H9 (cell line): ENCODE measurements at regions not wholly inside any gene's neighbourhood (a gene's known extent, or its start where the extent isn't known, plus 50 kb on each side); places are given as distances from the start of the nearest gene placed in this dataset.

Source experiments
- DNase-seq: peaks from one replicate; pipeline ENCODE4 v3.0.0-alpha.2; 2017
- H2AFZ ChIP-seq: one replicate; pipeline ENCODE4 v1.6.1; 2013; ENCODE audit warnings: mild to moderate bottlenecking, low read length, control low read depth, moderate library complexity
- H2AK5ac ChIP-seq: 2 replicates; pipeline ENCODE4 v1.6.1; 2013; ENCODE audit warnings: low read length, control low read depth, mixed read lengths; ENCODE audit not compliant: insufficient read length
- H2BK120ac ChIP-seq: one replicate; pipeline ENCODE4 v1.6.1; 2013; ENCODE audit warnings: low read depth, mild to moderate bottlenecking, low read length, control low read depth, inconsistent platforms; ENCODE audit not compliant: poor library complexity, severe bottlenecking
- H2BK12ac ChIP-seq: 2 replicates; pipeline ENCODE4 v1.6.1; 2013; ENCODE audit warnings: low read length, control low read depth, mixed read lengths, low read depth; ENCODE audit not compliant: insufficient read length
- H2BK15ac ChIP-seq: 2 replicates; pipeline ENCODE4 v1.6.1; 2013; ENCODE audit warnings: low read depth, low read length, control low read depth
- H2BK20ac ChIP-seq: one replicate; pipeline ENCODE4 v1.6.1; 2013; ENCODE audit warnings: low read depth, mild to moderate bottlenecking, low read length, control low read depth, inconsistent platforms; ENCODE audit not compliant: poor library complexity, severe bottlenecking
- H2BK5ac ChIP-seq: 2 replicates; pipeline ENCODE4 v1.6.1; 2013; ENCODE audit warnings: low read length, control low read depth, mixed read lengths; ENCODE audit not compliant: insufficient read length
- H3K14ac ChIP-seq: 2 replicates; pipeline ENCODE4 v1.6.1; 2013; ENCODE audit warnings: low read length, control low read depth; ENCODE audit not compliant: insufficient read depth
- H3K18ac ChIP-seq: 2 replicates; pipeline ENCODE4 v1.6.1; 2013; ENCODE audit warnings: low read depth, mild to moderate bottlenecking, mixed read lengths, low read length, control low read depth; ENCODE audit not compliant: insufficient read length
- H3K23ac ChIP-seq: 2 replicates; pipeline ENCODE4 v1.6.1; 2013; ENCODE audit warnings: low read length, control low read depth, mixed read lengths, low read depth; ENCODE audit not compliant: insufficient read length
- H3K23me2 ChIP-seq: 2 replicates; pipeline ENCODE4 v1.6.1; 2013; ENCODE audit warnings: low read depth, mild to moderate bottlenecking, mixed read lengths, low read length, control low read depth; ENCODE audit not compliant: insufficient read length, poor library complexity, severe bottlenecking
- H3K27ac ChIP-seq: 2 replicates; pipeline ENCODE4 v1.5.1; 2013; ENCODE audit warnings: low read length, control low read depth, mixed read lengths, low read depth; ENCODE audit not compliant: insufficient read length
- H3K27me3 ChIP-seq: 2 replicates; pipeline ENCODE4 v1.6.1; 2013; ENCODE audit warnings: low read length, control low read depth, inconsistent platforms; ENCODE audit not compliant: insufficient read depth
- H3K4ac ChIP-seq: 2 replicates; pipeline ENCODE4 v1.6.1; 2013; ENCODE audit warnings: low read depth, mild to moderate bottlenecking, control low read depth, inconsistent platforms, low read length, moderate library complexity
- H3K4me1 ChIP-seq: 2 replicates; pipeline ENCODE4 v1.6.1; 2013; ENCODE audit warnings: low read length, control low read depth, inconsistent platforms; ENCODE audit not compliant: insufficient read depth
- H3K4me2 ChIP-seq: 2 replicates; pipeline ENCODE4 v1.6.1; 2013; ENCODE audit warnings: low read length, control low read depth, mixed read lengths; ENCODE audit not compliant: insufficient read length, insufficient read depth
- H3K56ac ChIP-seq: 2 replicates; pipeline ENCODE4 v1.6.1; 2013; ENCODE audit warnings: low read depth, mild to moderate bottlenecking, mixed read lengths, low read length, control low read depth; ENCODE audit not compliant: insufficient read length
- H3K79me1 ChIP-seq: 2 replicates; pipeline ENCODE4 v1.6.1; 2013; ENCODE audit warnings: low read depth, mild to moderate bottlenecking, moderate library complexity, low read length, control low read depth, inconsistent platforms; ENCODE audit not compliant: insufficient read depth, poor library complexity, severe bottlenecking
- H3K79me2 ChIP-seq: 2 replicates; pipeline ENCODE4 v1.6.1; 2013; ENCODE audit warnings: low read length, control low read depth, inconsistent platforms; ENCODE audit not compliant: insufficient read depth
- H3K9ac ChIP-seq: 2 replicates; pipeline ENCODE4 v1.6.1; 2013; ENCODE audit warnings: low read length, control low read depth, mixed read lengths; ENCODE audit not compliant: insufficient read length; ENCODE audit errors: extremely low read depth
- H3K9me3 ChIP-seq: one replicate; pipeline ENCODE4 v1.6.1; 2013; ENCODE audit warnings: low read depth, low read length, inconsistent platforms; ENCODE audit not compliant: control insufficient read depth
- H3T11ph ChIP-seq: one replicate; pipeline ENCODE4 v1.6.1; 2013; ENCODE audit warnings: mild to moderate bottlenecking, low read length, control low read depth, inconsistent platforms
- H4K20me1 ChIP-seq: one replicate; pipeline ENCODE4 v1.6.1; 2013; ENCODE audit not compliant: control insufficient read depth, insufficient read length, insufficient read depth
- H4K5ac ChIP-seq: 2 replicates; pipeline ENCODE4 v1.6.1; 2013; ENCODE audit warnings: low read depth, mild to moderate bottlenecking, mixed read lengths, low read length, control low read depth; ENCODE audit not compliant: insufficient read length
- H4K8ac ChIP-seq: replicated peaks from 2 replicates; pipeline ENCODE4 v1.6.1; 2013; ENCODE audit warnings: low read length, control low read depth, mixed read lengths, low read depth; ENCODE audit not compliant: insufficient read length
- H4K91ac ChIP-seq: 2 replicates; pipeline ENCODE4 v1.6.1; 2013; ENCODE audit warnings: low read depth, mild to moderate bottlenecking, moderate library complexity, mixed read lengths, low read length, control low read depth; ENCODE audit not compliant: insufficient read length
- H3K27ac Mint-ChIP-seq, 3 experiments: 2 replicates in 2 of 3; 3 replicates in 1 of 3; pipeline ENCODE4 v1.8.0; 2020 to 2021; ENCODE audit warnings: mixed read lengths in 3 of 3, mild to moderate bottlenecking in 1 of 3, moderate library complexity in 1 of 3
- H3K27me3 Mint-ChIP-seq: 2 replicates; pipeline ENCODE4 v1.8.0; 2021; ENCODE audit warnings: low read depth, mild to moderate bottlenecking, moderate library complexity, mixed read lengths
- H3K36me3 Mint-ChIP-seq, 3 experiments: 2 replicates in 2 of 3; 3 replicates in 1 of 3; pipeline ENCODE4 v1.8.0; 2020 to 2021; ENCODE audit warnings: low read depth in 3 of 3, mixed read lengths in 3 of 3; ENCODE audit not compliant: insufficient read depth in 1 of 3
- H3K4me1 Mint-ChIP-seq, 2 experiments: 2 replicates each; pipeline ENCODE4 v1.8.0; 2020; ENCODE audit warnings: mixed read lengths in 2 of 2
- H3K4me3 Mint-ChIP-seq, 2 experiments: 2 replicates in 1 of 2; 3 replicates in 1 of 2; pipeline ENCODE4 v1.8.0; 2020 to 2021; ENCODE audit warnings: mild to moderate bottlenecking in 2 of 2, mixed read lengths in 2 of 2, moderate library complexity in 1 of 2
- H3K9me3 Mint-ChIP-seq, 2 experiments: 2 replicates in 1 of 2; 3 replicates in 1 of 2; pipeline ENCODE4 v1.8.0; 2020; ENCODE audit warnings: mild to moderate bottlenecking in 2 of 2, mixed read lengths in 2 of 2, moderate library complexity in 1 of 2
- WGBS: extraction: QIAGEN DNeasy Blood & Tissue Kit; methylation state at CpG from one replicate; pipeline ENCODE4 v1.1.7; 2013; ENCODE audit warnings: missing lambda C conversion rate, low lambda C conversion rate, mixed read lengths; ENCODE audit not compliant: insufficient read length; ENCODE audit errors: extremely low coverage; 5-methylcytosine and 5-hydroxymethylcytosine counted together
- TF ChIP-seq, protein P1 (sequence below): fragments of 200-600 bp; sonication (generic); conservative IDR thresholded peaks from 3 replicates; pipeline ENCODE4 v1.8.0; 2021; ENCODE audit warnings: antibody characterized with exemption, mild to moderate bottlenecking

GRCh38 chr5:57703721-57704120 lies 221.1 kb upstream of the ACTBL2 start:
- Histone ChIP-seq H2AK5ac (no peak overlapping the region), H2BK15ac (no peak overlapping the region), H3K4me1 (no peaks in the 10 kb centered on the region; the same call in 1 of the 2 replicates), H4K20me1 (no peaks in the 10 kb centered on the region), H3T11ph (no peak overlapping the region), H3K27ac (no peak overlapping the region), H4K91ac (no peak overlapping the region), H3K23me2 (no peaks in the 10 kb centered on the region), H2BK5ac (no peak overlapping the region), H3K9me3 (no peaks in the 10 kb centered on the region), H4K8ac (no peak overlapping the region), H3K14ac (no peak overlapping the region), H3K79me1 (no peaks in the 10 kb centered on the region), H3K27me3 (no peaks in the 10 kb centered on the region), H3K9ac (no peak overlapping the region), H2AFZ (no peak overlapping the region), H4K5ac (no peak overlapping the region), H2BK12ac (no peak overlapping the region), H3K18ac (no peak overlapping the region), H3K23ac (no peak overlapping the region), H2BK120ac (no peak overlapping the region), H3K4ac (no peak overlapping the region), H3K4me2 (no peak overlapping the region), H3K56ac (no peak overlapping the region), H3K79me2 (no peaks in the 10 kb centered on the region), H2BK20ac (no peak overlapping the region)
- Mint-ChIP-seq H3K4me1 (peaks cover 8 to 10% of the 10 kb centered on the region in 2 experiments), H3K27me3 (no peaks in the 10 kb centered on the region), H3K4me3 (no peak overlapping the region), H3K36me3 (no peaks in the 10 kb centered on the region), H3K27ac (no peak overlapping the region), H3K9me3 (0 out of 5 replicates have a peak, but pooled peaks cover 0 to 3% of the 10 kb centered on the region in 2 experiments)
- no peak for DNase-seq
- no CpG with 5 or more reads among the region's 1 CpG for WGBS
- TF ChIP-seq, protein P1, sequence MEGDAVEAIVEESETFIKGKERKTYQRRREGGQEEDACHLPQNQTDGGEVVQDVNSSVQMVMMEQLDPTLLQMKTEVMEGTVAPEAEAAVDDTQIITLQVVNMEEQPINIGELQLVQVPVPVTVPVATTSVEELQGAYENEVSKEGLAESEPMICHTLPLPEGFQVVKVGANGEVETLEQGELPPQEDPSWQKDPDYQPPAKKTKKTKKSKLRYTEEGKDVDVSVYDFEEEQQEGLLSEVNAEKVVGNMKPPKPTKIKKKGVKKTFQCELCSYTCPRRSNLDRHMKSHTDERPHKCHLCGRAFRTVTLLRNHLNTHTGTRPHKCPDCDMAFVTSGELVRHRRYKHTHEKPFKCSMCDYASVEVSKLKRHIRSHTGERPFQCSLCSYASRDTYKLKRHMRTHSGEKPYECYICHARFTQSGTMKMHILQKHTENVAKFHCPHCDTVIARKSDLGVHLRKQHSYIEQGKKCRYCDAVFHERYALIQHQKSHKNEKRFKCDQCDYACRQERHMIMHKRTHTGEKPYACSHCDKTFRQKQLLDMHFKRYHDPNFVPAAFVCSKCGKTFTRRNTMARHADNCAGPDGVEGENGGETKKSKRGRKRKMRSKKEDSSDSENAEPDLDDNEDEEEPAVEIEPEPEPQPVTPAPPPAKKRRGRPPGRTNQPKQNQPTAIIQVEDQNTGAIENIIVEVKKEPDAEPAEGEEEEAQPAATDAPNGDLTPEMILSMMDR = no peak
